NOMO-1 (cell line): ENCODE measurements at regions not wholly inside any gene's neighbourhood (a gene's known extent, or its start where the extent isn't known, plus 50 kb on each side); places are given as distances from the start of the nearest gene placed in this dataset.
A peak's percentile ranks its signal among the peaks of the same experiment; 100 is the strongest.
"Not testable (repeated sequence)": the region's sequence is repeated elsewhere in the genome, so short reads cannot be mapped to it uniquely, and the experiment has no call there.

Experiments
- DNase-seq, 2 experiments: peaks; one replicate each; lab custom pipeline; 2025; ENCODE audit not compliant: unreplicated experiment in 2 of 2; lab: John Stamatoyannopoulos, UW

- DNase-seq, result peak in 1 of 2 experiments; percentile 2
Measured at GRCh38 chr11:59008947-59009346, 69.7 kb downstream of the GLYATL1 start.

GRCh38 chr11:59009661-59010060 lies 70.4 kb downstream of the GLYATL1 start:
- DNase-seq, result peak; percentile 3 to 72

- DNase-seq, result peak; percentile 21 to 78
Measured at GRCh38 chr11:59010708-59011107, 71.4 kb downstream of the GLYATL1 start.

- peak; percentile 30 to 49 for DNase-seq
Measured at GRCh38 chr11:59011655-59012397, 72.5 kb downstream of the GLYATL1 start.

GRCh38 chr11:59012398-59013265 lies 73.3 kb downstream of the GLYATL1 start:
- DNase-seq, result peak; percentile 81 to 91

- DNase-seq, result no peak
Measured at GRCh38 chr11:59025097-59025496, 61.0 kb upstream of the GLYATL1B start.

DNA sequence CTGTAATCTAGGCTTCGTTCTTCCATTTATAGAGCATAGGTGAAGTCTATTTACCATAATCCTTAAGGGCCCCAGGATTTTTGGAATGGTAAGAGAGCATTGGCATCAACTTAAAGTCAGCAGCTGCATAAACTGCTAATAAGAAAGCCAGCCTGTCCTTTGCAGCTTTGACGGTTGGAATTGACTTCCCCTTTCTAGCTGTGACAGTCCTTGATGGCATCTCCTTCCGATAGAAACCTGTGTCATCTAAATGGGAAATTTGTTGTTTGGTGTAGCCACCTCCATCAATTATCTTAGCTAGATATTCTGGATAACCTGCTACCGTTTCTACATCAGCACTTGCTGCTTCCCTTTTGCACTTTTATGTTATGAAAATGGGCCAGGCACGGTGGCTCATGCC lies 58.0 kb upstream of the GLYATL1B start:
- peak; percentile 25 to 65 for DNase-seq

DNA sequence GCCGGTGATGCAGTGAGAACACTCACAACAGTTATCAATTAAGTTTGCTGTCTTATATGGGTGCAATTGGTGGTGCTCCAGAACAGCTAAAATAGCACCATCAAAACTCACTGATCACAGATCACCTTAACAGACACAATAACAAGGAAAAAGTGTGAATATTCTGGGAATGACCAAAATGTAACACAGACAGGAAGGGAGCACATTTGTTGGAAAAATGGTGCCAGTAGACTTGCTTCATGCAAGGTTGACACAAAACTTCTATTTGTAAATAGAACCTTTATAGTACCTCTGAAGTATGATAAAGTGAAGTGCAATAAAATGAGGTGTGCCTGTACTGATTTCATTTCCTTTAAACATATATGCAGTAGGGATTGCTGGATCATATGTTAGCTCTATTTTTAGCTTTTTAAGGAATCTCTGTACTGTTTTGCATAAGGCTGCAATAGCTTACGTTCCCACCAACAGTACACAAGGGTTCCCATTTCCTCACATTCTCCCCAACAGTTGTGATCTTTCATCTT lies 56.7 kb upstream of the GLYATL1B start:
- DNase-seq, result no peak

DNA sequence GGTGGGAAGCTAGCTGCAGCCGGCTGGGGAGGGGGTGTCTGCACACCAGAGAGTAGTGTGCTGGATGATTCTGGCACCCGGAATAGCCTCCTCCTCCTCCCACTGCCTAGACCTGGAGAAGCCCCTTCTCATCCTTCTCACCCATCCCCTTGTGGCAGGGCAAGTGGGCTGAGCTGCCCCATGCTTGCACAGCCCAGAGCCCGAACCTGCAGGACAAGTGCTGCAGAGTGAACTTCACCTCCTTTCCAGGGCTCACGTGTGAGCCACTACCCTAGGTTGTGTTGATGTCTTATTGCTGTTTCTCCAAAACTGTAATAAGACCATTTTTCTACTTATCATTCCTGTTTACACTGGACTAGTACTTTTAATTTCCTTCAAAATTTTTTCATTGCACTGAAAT lies 56.1 kb upstream of the GLYATL1B start:
- DNase-seq, result no peak

DNA sequence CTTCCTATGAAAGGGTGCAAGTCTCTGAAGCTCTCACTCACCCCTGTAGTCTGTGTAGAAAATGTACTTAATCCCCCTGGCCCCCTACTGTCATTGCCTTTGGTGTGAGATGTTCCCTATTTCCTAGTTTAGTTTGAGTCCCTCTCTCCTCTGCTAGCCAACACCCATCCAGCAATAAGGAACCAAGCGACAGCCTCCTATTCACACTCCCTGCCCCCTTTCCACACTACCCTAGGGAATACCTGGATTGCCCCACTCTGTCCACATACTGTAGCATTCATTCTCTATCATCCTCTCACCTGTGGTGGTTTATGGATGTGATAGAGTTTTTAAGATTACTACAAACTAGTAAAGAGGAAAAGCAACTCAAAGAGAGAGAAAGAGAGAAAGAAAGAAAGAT lies 54.4 kb upstream of the GLYATL1B start:
- not testable (repeated sequence) for DNase-seq
